Osteoblast (primary cell): ENCODE measurements at regions not wholly inside any gene's neighbourhood (a gene's known extent, or its start where the extent isn't known, plus 50 kb on each side); places are given as distances from the start of the nearest gene placed in this dataset.
A peak's percentile ranks its signal among the peaks of the same experiment; 100 is the strongest.

Experiments
- DNase-seq: peaks from one replicate; pipeline ENCODE4 v3.0.0; 2011; ENCODE audit warnings: low spot score, mixed read lengths; ENCODE audit not compliant: insufficient read length; ENCODE audit errors: missing footprints
- H2AFZ ChIP-seq: 2 replicates; pipeline ENCODE4 v1.6.0; 2011; ENCODE audit warnings: mild to moderate bottlenecking, low read length
- H3K27ac ChIP-seq: 2 replicates; pipeline ENCODE4 v1.5.1; 2011; ENCODE audit warnings: mild to moderate bottlenecking, low read depth, low read length, moderate library complexity
- H3K27me3 ChIP-seq: 2 replicates; pipeline ENCODE4 v1.6.0; 2012; ENCODE audit warnings: mild to moderate bottlenecking, control low read depth, inconsistent platforms, low read length, moderate library complexity; ENCODE audit not compliant: insufficient read depth
- H3K36me3 ChIP-seq: 2 replicates; pipeline ENCODE4 v1.5.1; 2011; ENCODE audit warnings: mild to moderate bottlenecking, low read length, control low read depth, moderate library complexity; ENCODE audit not compliant: insufficient read depth
- H3K4me1 ChIP-seq: 2 replicates; pipeline ENCODE4 v1.5.1; 2011; ENCODE audit warnings: mild to moderate bottlenecking, low read length, control low read depth, moderate library complexity; ENCODE audit not compliant: insufficient read depth
- H3K4me2 ChIP-seq: 2 replicates; pipeline ENCODE4 v1.6.0; 2011; ENCODE audit warnings: mild to moderate bottlenecking, low read length; ENCODE audit not compliant: insufficient read depth
- H3K4me3 ChIP-seq: fragments of 200-600 bp; sonication (generic); 3 replicates; pipeline ENCODE4 v1.5.1; 2012; ENCODE audit warnings: mild to moderate bottlenecking, low read length, inconsistent platforms; ENCODE audit not compliant: insufficient read depth
- H3K79me2 ChIP-seq: 2 replicates; pipeline ENCODE4 v1.6.0; 2012; ENCODE audit warnings: mild to moderate bottlenecking, low read length, control low read depth, inconsistent platforms; ENCODE audit not compliant: insufficient read depth
- H3K9me3 ChIP-seq: 2 replicates; pipeline ENCODE4 v1.5.1; 2011; ENCODE audit warnings: low read depth, low read length, control low read depth
- H4K20me1 ChIP-seq: 2 replicates; pipeline ENCODE4 v1.6.0; 2012; ENCODE audit warnings: mild to moderate bottlenecking, low read length, control low read depth; ENCODE audit not compliant: insufficient read depth
- CTCF ChIP-seq: IDR thresholded peaks from 2 replicates; pipeline ENCODE4 v1.5.1; 2011; ENCODE audit warnings: mild to moderate bottlenecking, low read depth, low read length, moderate library complexity; ENCODE audit errors: extremely low read depth

DNA sequence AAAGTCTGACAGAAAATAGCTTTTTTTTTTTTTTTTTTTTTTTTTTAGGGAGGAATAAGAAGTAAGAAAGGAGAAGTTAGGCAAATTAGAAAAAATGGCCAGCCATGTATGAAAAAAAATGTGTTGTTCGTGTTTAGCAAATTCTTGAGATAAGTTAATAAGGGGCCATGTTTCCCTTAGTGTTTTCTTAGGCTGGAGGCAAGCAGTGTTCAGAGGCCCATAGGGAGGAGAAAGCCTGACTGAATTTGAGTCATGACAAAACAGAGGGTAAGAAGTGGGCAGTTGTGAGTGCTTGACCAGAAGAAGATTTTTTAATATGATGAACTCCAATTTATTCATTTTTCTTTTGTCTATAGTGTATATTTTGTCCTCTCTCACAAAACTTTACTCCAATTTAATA is 766.4 kb downstream of the FAM181B start:
- TF ChIP-seq CTCF, result no peak
- no peak for DNase-seq
- Histone ChIP-seq H3K4me2 (no peak overlapping the region), H3K36me3 (no peaks in the 10 kb centered on the region), H4K20me1 (no peaks in the 10 kb centered on the region), H3K79me2 (no peaks in the 10 kb centered on the region), H2AFZ (no peak overlapping the region), H3K27ac (no peak overlapping the region), H3K9me3 (no peaks in the 10 kb centered on the region), H3K4me1 (no peaks in the 10 kb centered on the region), H3K4me3 (no peak overlapping the region), H3K27me3 (no peaks in the 10 kb centered on the region)

GRCh38 chr11:81966340-81966739 is 767.3 kb downstream of the FAM181B start:
- Histone ChIP-seq H3K79me2 (no peaks in the 10 kb centered on the region), H3K9me3 (no peaks in the 10 kb centered on the region), H2AFZ (no peak overlapping the region), H3K36me3 (no peaks in the 10 kb centered on the region), H3K4me1 (no peaks in the 10 kb centered on the region), H3K27me3 (no peaks in the 10 kb centered on the region), H3K4me2 (no peak overlapping the region), H3K4me3 (no peak overlapping the region), H4K20me1 (no peaks in the 10 kb centered on the region), H3K27ac (no peak overlapping the region)
- DNase-seq, result no peak
- no peak for TF ChIP-seq CTCF

DNA sequence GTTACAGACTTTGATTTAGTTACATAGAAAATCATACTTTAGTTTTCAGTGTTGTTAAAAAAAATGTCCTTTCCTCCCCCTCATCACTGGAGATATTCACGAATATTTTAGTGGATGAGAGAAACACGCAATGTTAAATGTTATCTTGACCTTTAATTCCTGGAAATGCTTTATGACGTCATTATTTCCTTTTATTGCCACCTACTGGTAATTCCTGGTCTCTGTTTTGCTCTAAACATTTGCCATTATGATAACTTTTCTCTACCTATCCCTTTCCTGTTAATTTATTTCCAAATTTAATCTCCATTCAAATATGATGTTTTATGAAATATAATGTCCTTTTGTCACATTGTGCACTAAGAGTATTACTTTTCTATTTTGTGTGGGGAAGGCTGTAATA is 770.6 kb downstream of the FAM181B start:
- H3K27ac ChIP-seq, result no peak overlapping the region
- no peak overlapping the region for H2AFZ ChIP-seq
- H3K4me1 ChIP-seq, result no peaks in the 10 kb centered on the region
- no peaks in the 10 kb centered on the region for H3K9me3 ChIP-seq
- H4K20me1 ChIP-seq, result no peaks in the 10 kb centered on the region
- no peak for DNase-seq
- H3K27me3 ChIP-seq, result no peaks in the 10 kb centered on the region
- H3K79me2 ChIP-seq, result no peaks in the 10 kb centered on the region
- peak; percentile 6 for TF ChIP-seq CTCF
- no peaks in the 10 kb centered on the region for H3K36me3 ChIP-seq
- no peak overlapping the region for H3K4me2 ChIP-seq
- H3K4me3 ChIP-seq, result no peak overlapping the region

DNA sequence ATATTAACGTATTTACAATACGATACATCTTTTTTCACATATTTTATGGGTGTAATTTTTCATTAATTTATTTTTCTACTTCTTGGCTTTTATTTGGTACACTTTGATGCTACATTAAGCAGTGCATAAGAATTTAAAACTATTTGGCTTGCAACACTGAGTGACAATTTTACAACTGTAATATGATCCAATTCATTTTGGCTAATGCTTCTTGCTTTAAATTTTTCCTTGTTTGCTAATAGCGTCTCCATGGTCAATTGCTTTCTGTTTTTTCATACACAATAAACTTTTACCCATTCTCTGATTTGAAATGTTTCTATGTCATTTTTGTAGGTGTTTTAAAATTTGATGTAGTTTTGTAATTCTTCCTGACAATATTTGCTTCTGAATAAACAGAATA is 773.2 kb downstream of the FAM181B start:
- H3K4me1 ChIP-seq, result no peaks in the 10 kb centered on the region
- H3K36me3 ChIP-seq, result no peaks in the 10 kb centered on the region
- H3K27ac ChIP-seq, result no peak overlapping the region
- no peak for DNase-seq
- no peak overlapping the region for H2AFZ ChIP-seq
- no peaks in the 10 kb centered on the region for H3K9me3 ChIP-seq
- no peaks in the 10 kb centered on the region for H3K79me2 ChIP-seq
- no peaks in the 10 kb centered on the region for H4K20me1 ChIP-seq
- TF ChIP-seq CTCF, result no peak
- no peak overlapping the region for H3K4me2 ChIP-seq
- no peak overlapping the region for H3K4me3 ChIP-seq
- no peaks in the 10 kb centered on the region for H3K27me3 ChIP-seq
